Caco-2 (cell line): ENCODE measurements at regions not wholly inside any gene's neighbourhood (a gene's known extent, or its start where the extent isn't known, plus 50 kb on each side); places are given as distances from the start of the nearest gene placed in this dataset.

Experiments
- BruUV-seq: library from RNA; stranded (reverse); fragments of 400-500 nt; replicated peaks from 2 replicates; lab custom pipeline; 2021; lab: Mats Ljungman, UMichigan
- CTCF ChIA-PET: fragments of 300-600 bp; sonication (Branson Sonifier 250); formaldehyde crosslinking; loops from one replicate; lab custom pipeline; 2022; ENCODE audit warnings: antibody characterized with exemption; lab: Charles Lee
- POLR2A ChIA-PET: fragments of 300-600 bp; sonication (Branson Sonifier 250); formaldehyde crosslinking; loops from one replicate; lab custom pipeline; 2022; ENCODE audit warnings: antibody characterized with exemption; lab: Charles Lee
- DNase-seq, 2 experiments: peaks; one replicate each; pipeline versions ENCODE4 v3.0.0 to v3.0.0-alpha.2; 2020 to 2022
- H3K27me3 ChIP-seq: replicated peaks from 2 replicates; pipeline ENCODE4 v1.6.0; 2011; ENCODE audit warnings: low read length; ENCODE audit not compliant: control insufficient read depth, insufficient read depth
- H3K36me3 ChIP-seq: 2 replicates; pipeline ENCODE4 v1.5.1; 2011; ENCODE audit warnings: low read length; ENCODE audit not compliant: control insufficient read depth, insufficient read depth
- H3K4me1 ChIP-seq: fragments of 250-450 bp; sonication (Bioruptor Pico); 2 replicates; pipeline ENCODE4 v1.5.1; 2020; ENCODE audit warnings: mild to moderate bottlenecking
- H3K4me3 ChIP-seq: 2 replicates; pipeline ENCODE4 v1.5.1; 2011; ENCODE audit warnings: low read depth, mild to moderate bottlenecking, control low read depth, low read length
- H3K9me3 ChIP-seq: fragments of 250-450 bp; sonication (Bioruptor Pico); 2 replicates; pipeline ENCODE4 v1.5.1; 2020; ENCODE audit warnings: mild to moderate bottlenecking, moderate library complexity
- H3K27ac Mint-ChIP-seq: one replicate; pipeline ENCODE4 v1.8.0; 2022; ENCODE audit warnings: mixed read lengths; ENCODE audit not compliant: unreplicated experiment
- H3K27me3 Mint-ChIP-seq: one replicate; pipeline ENCODE4 v1.8.0; 2022; ENCODE audit warnings: mixed read lengths; ENCODE audit not compliant: insufficient read depth, unreplicated experiment
- H3K36me3 Mint-ChIP-seq: one replicate; pipeline ENCODE4 v1.8.0; 2022; ENCODE audit warnings: mild to moderate bottlenecking, mixed read lengths; ENCODE audit not compliant: insufficient read depth, unreplicated experiment
- H3K4me1 Mint-ChIP-seq: one replicate; pipeline ENCODE4 v1.8.0; 2022; ENCODE audit warnings: low read depth, mixed read lengths; ENCODE audit not compliant: unreplicated experiment
- H3K4me3 Mint-ChIP-seq: one replicate; pipeline ENCODE4 v1.8.0; 2022; ENCODE audit warnings: mild to moderate bottlenecking, moderate library complexity, mixed read lengths; ENCODE audit not compliant: unreplicated experiment
- H3K9me3 Mint-ChIP-seq: one replicate; pipeline ENCODE4 v1.8.0; 2022; ENCODE audit warnings: mixed read lengths; ENCODE audit not compliant: unreplicated experiment
- CTCF ChIP-seq, 2 experiments: fragments of 200-600 bp in 1 of 2; IDR thresholded peaks; 1 replicate in 1 of 2; 2 replicates in 1 of 2; pipeline versions ENCODE4 v1.5.1 to v1.8.0; 2011 to 2022; ENCODE audit warnings: antibody characterized with exemption in 1 of 2, control low read depth in 1 of 2, inconsistent platforms in 1 of 2, low read depth in 1 of 2, low read length in 1 of 2, mild to moderate bottlenecking in 1 of 2, moderate library complexity in 1 of 2; ENCODE audit not compliant: insufficient read depth in 1 of 2, severe bottlenecking in 1 of 2, unreplicated experiment in 1 of 2
- intact Hi-C: fragments of 100-400 bp; cut with micrococcal nuclease; formaldehyde crosslinking; loops from one replicate; pipeline ENCODE4 v1.10.0; 2022; ENCODE audit not compliant: unreplicated experiment

- intact Hi-C loops, result no loop called here
- ChIA-PET CTCF (no interaction called here), POLR2A (no interaction called here)
- no peak for TF ChIP-seq CTCF (IDR thresholded peaks at IDR 0.05; ENCODE audit: insufficient read depth in 1 of 2, low read depth in 1 of 2, low read length in 1 of 2, severe bottlenecking in 1 of 2, unreplicated experiment in 1 of 2)
- Histone ChIP-seq H3K4me1 (no peaks in the 10 kb centered on the region), H3K27me3 (no peaks in the 10 kb centered on the region), H3K4me3 (no peak overlapping the region), H3K36me3 (no peaks in the 10 kb centered on the region), H3K9me3 (no peaks in the 10 kb centered on the region)
- DNase-seq, result no peak
- Mint-ChIP-seq H3K27ac (no peak overlapping the region), H3K27me3 (peaks cover 20% of the 10 kb centered on the region), H3K4me1 (no peaks in the 10 kb centered on the region), H3K4me3 (no peak overlapping the region), H3K9me3 (no peaks in the 10 kb centered on the region), H3K36me3 (no peaks in the 10 kb centered on the region)
- no TSS peak for BruUV-seq
Observed at GRCh38 chr6:16950825-16951495, 150.9 kb upstream of the STMND1 start.

- no peaks in the 10 kb centered on the region for H3K27me3 ChIP-seq
- no peaks in the 10 kb centered on the region for H3K9me3 Mint-ChIP-seq
- no peaks in the 10 kb centered on the region for H3K4me1 Mint-ChIP-seq
- BruUV-seq, result no TSS peak
- POLR2A ChIA-PET, result no interaction called here
- no peak overlapping the region for H3K27ac Mint-ChIP-seq
- intact Hi-C loops, result no loop called here
- H3K4me1 ChIP-seq, result no peaks in the 10 kb centered on the region
- no peaks in the 10 kb centered on the region for H3K9me3 ChIP-seq
- no peak overlapping the region for H3K4me3 ChIP-seq
- CTCF ChIA-PET, result no interaction called here
- no peak for DNase-seq
- H3K4me3 Mint-ChIP-seq, result no peak overlapping the region
- TF ChIP-seq CTCF (IDR thresholded peaks at IDR 0.05; ENCODE audit: insufficient read depth in 1 of 2, low read depth in 1 of 2, low read length in 1 of 2, severe bottlenecking in 1 of 2, unreplicated experiment in 1 of 2), result no peak
- peaks cover 18% of the 10 kb centered on the region for H3K27me3 Mint-ChIP-seq
- no peaks in the 10 kb centered on the region for H3K36me3 Mint-ChIP-seq
- H3K36me3 ChIP-seq, result no peaks in the 10 kb centered on the region
Observed at GRCh38 chr6:16950302-16950701, 151.5 kb upstream of the STMND1 start.

- no peak for DNase-seq
- Mint-ChIP-seq H3K27ac (no peak overlapping the region), H3K4me1 (no peaks in the 10 kb centered on the region), H3K27me3 (peaks cover 18% of the 10 kb centered on the region), H3K4me3 (no peak overlapping the region), H3K9me3 (no peaks in the 10 kb centered on the region), H3K36me3 (no peaks in the 10 kb centered on the region)
- no peaks in the 10 kb centered on the region for H3K27me3 ChIP-seq
- H3K36me3 ChIP-seq, result no peaks in the 10 kb centered on the region
- no peak for TF ChIP-seq CTCF (IDR thresholded peaks at IDR 0.05; ENCODE audit: insufficient read depth in 1 of 2, low read depth in 1 of 2, low read length in 1 of 2, severe bottlenecking in 1 of 2, unreplicated experiment in 1 of 2)
- ChIA-PET POLR2A (no interaction called here), CTCF (no interaction called here)
- no TSS peak for BruUV-seq
- H3K4me1 ChIP-seq, result no peaks in the 10 kb centered on the region
- H3K9me3 ChIP-seq, result no peaks in the 10 kb centered on the region
- H3K4me3 ChIP-seq, result no peak overlapping the region
- intact Hi-C loops, result no loop called here
Observed at GRCh38 chr6:16949716-16950115, 152.1 kb upstream of the STMND1 start.
